ENCODE measurements at regions not wholly inside any gene's neighbourhood (a gene's known extent, or its start where the extent isn't known, plus 50 kb on each side); places are given as distances from the start of the nearest gene placed in this dataset.

DNA sequence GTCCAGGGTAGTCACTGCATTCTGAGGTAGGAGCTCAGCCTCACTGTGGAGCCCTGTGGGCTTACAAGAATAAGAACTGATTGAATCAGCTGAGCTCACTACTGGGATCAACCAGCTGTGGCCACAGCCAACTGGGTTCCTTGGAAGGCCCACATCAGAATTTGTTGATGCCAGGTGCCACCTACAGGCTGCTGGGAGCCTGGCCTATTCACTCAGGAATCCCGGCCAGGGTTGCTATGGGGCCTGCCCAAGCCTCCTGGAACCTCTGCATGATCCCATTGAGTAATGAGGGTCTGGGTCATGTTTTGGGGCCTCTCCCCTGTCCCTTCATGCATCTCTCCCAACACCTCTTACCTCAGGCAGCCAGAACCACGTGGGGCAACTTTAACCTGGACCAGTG lies 53.9 kb upstream of the KIAA1210 start:
- peak in 1 of 51 donors; percentile 0 for DNase-seq

DNA sequence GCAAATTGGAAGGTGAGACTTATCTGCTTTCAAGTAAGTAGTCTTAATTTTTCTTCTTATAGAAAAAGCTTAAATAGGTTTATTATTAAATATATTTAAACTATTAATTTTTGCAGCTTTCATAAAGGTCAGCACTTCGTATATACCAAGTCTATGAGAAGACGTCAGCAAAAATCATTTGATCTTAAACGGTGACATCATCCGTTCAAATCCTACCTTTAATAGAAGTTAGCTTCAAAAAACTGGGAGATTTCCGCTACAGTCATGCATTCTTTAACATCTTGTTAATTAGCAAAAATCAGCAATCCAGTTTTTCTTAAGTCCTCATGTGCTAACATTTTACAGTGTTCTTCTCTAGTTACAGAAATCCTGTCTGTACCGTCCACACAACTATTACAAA lies 49.9 kb upstream of the PGRMC1 start:
- DNase-seq = no peak
